ENCODE measurements at regions not wholly inside any gene's neighbourhood (a gene's known extent, or its start where the extent isn't known, plus 50 kb on each side); places are given as distances from the start of the nearest gene placed in this dataset.

GRCh38 chr13:53782488-53782961 is 753.9 kb downstream of the OLFM4 start:
- TF ChIP-seq RXRA (IDR thresholded peaks at IDR 0.05; ENCODE audit: insufficient read depth, low read depth, low read length): no peak
- TF ChIP-seq, protein P1, sequence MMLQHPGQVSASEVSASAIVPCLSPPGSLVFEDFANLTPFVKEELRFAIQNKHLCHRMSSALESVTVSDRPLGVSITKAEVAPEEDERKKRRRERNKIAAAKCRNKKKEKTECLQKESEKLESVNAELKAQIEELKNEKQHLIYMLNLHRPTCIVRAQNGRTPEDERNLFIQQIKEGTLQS (IDR thresholded peaks at IDR 0.05; ENCODE audit: insufficient read depth, low read depth, low read length): no peak
- no peak for TF ChIP-seq POLR2AphosphoS5 (IDR thresholded peaks at IDR 0.05; ENCODE audit: low read depth, low read length)
- TF ChIP-seq EP300 (IDR thresholded peaks at IDR 0.05; ENCODE audit: borderline replicate concordance in 1 of 2, low read depth in 2 of 2, low read length in 2 of 2): no peak
- TF ChIP-seq RAD21 (IDR thresholded peaks at IDR 0.05 in 1 of 2, conservative IDR thresholded peaks at IDR 0.05 in 1 of 2; ENCODE audit: low read depth in 2 of 2, low read length in 2 of 2): peak; percentile 89 to 92
